PC-9 (cell line): ENCODE measurements at regions not wholly inside any gene's neighbourhood (a gene's known extent, or its start where the extent isn't known, plus 50 kb on each side); places are given as distances from the start of the nearest gene placed in this dataset.
A peak's percentile ranks its signal among the peaks of the same experiment; 100 is the strongest.

Source experiments
- BruUV-seq: library from RNA; stranded (reverse); fragments of 400-500 nt; replicated peaks from 2 replicates; lab custom pipeline; 2021; lab: Mats Ljungman, UMichigan
- CTCF ChIA-PET: fragments of 300-600 bp; sonication (Branson Sonifier 250); formaldehyde crosslinking; loops from one replicate; lab custom pipeline; 2022; ENCODE audit warnings: antibody characterized with exemption; lab: Charles Lee
- POLR2A ChIA-PET: fragments of 300-600 bp; sonication (Branson Sonifier 250); formaldehyde crosslinking; loops from one replicate; lab custom pipeline; 2022; ENCODE audit warnings: antibody characterized with exemption; ENCODE audit not compliant: unreplicated experiment; lab: Charles Lee
- DNase-seq, 2 experiments: peaks; one replicate each; pipeline versions ENCODE4 v3.0.0 to v3.0.0-alpha.2; 2015 to 2022; ENCODE audit warnings: mixed read lengths in 1 of 2
- H2AFZ ChIP-seq: fragments of 200-600 bp; sonication (generic); 2 replicates; pipeline ENCODE4 v1.8.1; 2017; ENCODE audit warnings: antibody characterized with exemption
- H3F3A ChIP-seq: fragments of 200-600 bp; sonication (generic); 2 replicates; pipeline ENCODE4 v1.8.1; 2017; ENCODE audit warnings: antibody characterized with exemption, mild to moderate bottlenecking, low read depth; ENCODE audit not compliant: insufficient read depth
- H3K27ac ChIP-seq: fragments of 200-600 bp; sonication (generic); 2 replicates; pipeline ENCODE4 v1.6.1; 2016; ENCODE audit warnings: mixed run types
- H3K27me3 ChIP-seq: fragments of 200-600 bp; sonication (generic); 2 replicates; pipeline ENCODE4 v1.6.1; 2016; ENCODE audit warnings: low read depth, mixed run types; ENCODE audit not compliant: insufficient read depth
- H3K36me3 ChIP-seq: fragments of 200-600 bp; sonication (generic); 2 replicates; pipeline ENCODE4 v1.6.1; 2016; ENCODE audit warnings: low read depth, mixed run types
- H3K4me1 ChIP-seq: fragments of 200-600 bp; sonication (generic); replicated peaks from 2 replicates; pipeline ENCODE4 v1.6.1; 2016; ENCODE audit warnings: mixed run types; ENCODE audit not compliant: insufficient read depth
- H3K4me2 ChIP-seq: fragments of 200-600 bp; sonication (generic); 2 replicates; pipeline ENCODE4 v1.6.1; 2017; ENCODE audit warnings: mixed run types
- H3K4me3 ChIP-seq: fragments of 200-600 bp; sonication (generic); 2 replicates; pipeline ENCODE4 v1.6.1; 2016; ENCODE audit warnings: mixed run types
- H3K79me2 ChIP-seq: fragments of 200-600 bp; sonication (generic); 2 replicates; pipeline ENCODE4 v1.6.1; 2017; ENCODE audit warnings: low read depth, mixed run types
- H3K9me2 ChIP-seq: fragments of 200-600 bp; sonication (generic); 2 replicates; pipeline ENCODE4 v1.8.1; 2017; ENCODE audit warnings: mild to moderate bottlenecking; ENCODE audit not compliant: insufficient read depth
- H3K9me3 ChIP-seq: fragments of 200-600 bp; sonication (generic); 2 replicates; pipeline ENCODE4 v1.8.1; 2016; ENCODE audit warnings: low read depth; ENCODE audit not compliant: insufficient read depth
- H4K20me1 ChIP-seq: fragments of 200-600 bp; sonication (generic); 2 replicates; pipeline ENCODE4 v1.8.1; 2017; ENCODE audit not compliant: insufficient read depth
- EZH2 ChIP-seq: fragments of 200-600 bp; sonication (generic); IDR thresholded peaks from 2 replicates; pipeline ENCODE4 v1.8.0; 2017; ENCODE audit warnings: antibody characterized with exemption, low read depth
- intact Hi-C: fragments of 100-400 bp; cut with micrococcal nuclease; formaldehyde crosslinking; loops from one replicate; pipeline ENCODE4 v1.10.0; 2022; ENCODE audit not compliant: unreplicated experiment
- TF ChIP-seq, protein P1 (sequence below): fragments of 200-600 bp; sonication (generic); conservative IDR thresholded peaks from 2 replicates; pipeline ENCODE4 v1.6.1; 2017; ENCODE audit warnings: mixed run types, antibody characterized with exemption, mild to moderate bottlenecking, moderate library complexity

DNA sequence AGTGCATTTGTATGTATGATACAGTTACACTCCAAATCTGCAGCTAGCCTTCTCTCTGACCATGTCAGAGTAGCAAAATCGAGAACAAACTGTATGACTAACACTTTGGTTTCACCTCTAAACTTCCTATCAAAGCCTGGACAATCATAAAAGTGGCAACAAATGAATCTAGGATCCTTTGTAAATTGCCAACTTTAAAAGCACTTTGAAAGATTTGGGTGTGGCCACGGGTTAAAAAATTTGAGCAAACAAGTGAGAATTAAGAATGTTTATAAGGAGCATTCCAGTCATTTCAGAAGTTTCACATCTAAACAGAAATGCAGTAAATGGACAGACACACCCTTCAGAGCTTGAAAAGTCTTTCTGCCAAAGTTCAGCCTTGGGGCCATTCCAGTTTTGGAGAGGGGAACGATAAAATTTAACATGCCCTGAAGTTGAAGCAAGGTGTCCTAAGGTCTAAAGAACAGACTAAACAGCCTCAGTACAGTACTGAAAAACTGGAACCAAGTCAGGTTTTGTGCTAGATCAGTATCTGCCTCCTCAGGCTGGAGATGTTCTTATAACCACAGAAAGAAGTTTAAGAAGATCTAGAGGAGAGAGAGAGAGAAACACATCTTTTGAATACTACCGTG lies 181.9 kb upstream of the BDNF start:
- ChIA-PET CTCF (no interaction called here), POLR2A (interaction anchor here (0.6 kb wide), 1 partner anchor 30 kb away, joined by 6 read pairs; no protein-coding TSS in a partner anchor)
- H4K20me1 ChIP-seq = no peaks in the 10 kb centered on the region
- no peaks in the 10 kb centered on the region for H3K9me2 ChIP-seq
- intact Hi-C loops = no loop called here
- BruUV-seq = no TSS peak
- peak overlapping the region; percentile 60 for H3K4me2 ChIP-seq
- H3K27me3 ChIP-seq = no peaks in the 10 kb centered on the region
- no peaks in the 10 kb centered on the region for H3K79me2 ChIP-seq
- peaks cover 22% of the 10 kb centered on the region for H3F3A ChIP-seq
- no peak overlapping the region for H3K4me3 ChIP-seq
- no peak overlapping the region for H2AFZ ChIP-seq
- no peaks in the 10 kb centered on the region for H3K9me3 ChIP-seq
- TF ChIP-seq EZH2 = no peak
- TF ChIP-seq, protein P1, sequence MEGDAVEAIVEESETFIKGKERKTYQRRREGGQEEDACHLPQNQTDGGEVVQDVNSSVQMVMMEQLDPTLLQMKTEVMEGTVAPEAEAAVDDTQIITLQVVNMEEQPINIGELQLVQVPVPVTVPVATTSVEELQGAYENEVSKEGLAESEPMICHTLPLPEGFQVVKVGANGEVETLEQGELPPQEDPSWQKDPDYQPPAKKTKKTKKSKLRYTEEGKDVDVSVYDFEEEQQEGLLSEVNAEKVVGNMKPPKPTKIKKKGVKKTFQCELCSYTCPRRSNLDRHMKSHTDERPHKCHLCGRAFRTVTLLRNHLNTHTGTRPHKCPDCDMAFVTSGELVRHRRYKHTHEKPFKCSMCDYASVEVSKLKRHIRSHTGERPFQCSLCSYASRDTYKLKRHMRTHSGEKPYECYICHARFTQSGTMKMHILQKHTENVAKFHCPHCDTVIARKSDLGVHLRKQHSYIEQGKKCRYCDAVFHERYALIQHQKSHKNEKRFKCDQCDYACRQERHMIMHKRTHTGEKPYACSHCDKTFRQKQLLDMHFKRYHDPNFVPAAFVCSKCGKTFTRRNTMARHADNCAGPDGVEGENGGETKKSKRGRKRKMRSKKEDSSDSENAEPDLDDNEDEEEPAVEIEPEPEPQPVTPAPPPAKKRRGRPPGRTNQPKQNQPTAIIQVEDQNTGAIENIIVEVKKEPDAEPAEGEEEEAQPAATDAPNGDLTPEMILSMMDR = no peak
- no peaks in the 10 kb centered on the region for H3K36me3 ChIP-seq
- H3K27ac ChIP-seq = peak overlapping the region; percentile 67
- DNase-seq = peak; percentile 11 to 85
- H3K4me1 ChIP-seq = peaks cover 32% of the 10 kb centered on the region

DNA sequence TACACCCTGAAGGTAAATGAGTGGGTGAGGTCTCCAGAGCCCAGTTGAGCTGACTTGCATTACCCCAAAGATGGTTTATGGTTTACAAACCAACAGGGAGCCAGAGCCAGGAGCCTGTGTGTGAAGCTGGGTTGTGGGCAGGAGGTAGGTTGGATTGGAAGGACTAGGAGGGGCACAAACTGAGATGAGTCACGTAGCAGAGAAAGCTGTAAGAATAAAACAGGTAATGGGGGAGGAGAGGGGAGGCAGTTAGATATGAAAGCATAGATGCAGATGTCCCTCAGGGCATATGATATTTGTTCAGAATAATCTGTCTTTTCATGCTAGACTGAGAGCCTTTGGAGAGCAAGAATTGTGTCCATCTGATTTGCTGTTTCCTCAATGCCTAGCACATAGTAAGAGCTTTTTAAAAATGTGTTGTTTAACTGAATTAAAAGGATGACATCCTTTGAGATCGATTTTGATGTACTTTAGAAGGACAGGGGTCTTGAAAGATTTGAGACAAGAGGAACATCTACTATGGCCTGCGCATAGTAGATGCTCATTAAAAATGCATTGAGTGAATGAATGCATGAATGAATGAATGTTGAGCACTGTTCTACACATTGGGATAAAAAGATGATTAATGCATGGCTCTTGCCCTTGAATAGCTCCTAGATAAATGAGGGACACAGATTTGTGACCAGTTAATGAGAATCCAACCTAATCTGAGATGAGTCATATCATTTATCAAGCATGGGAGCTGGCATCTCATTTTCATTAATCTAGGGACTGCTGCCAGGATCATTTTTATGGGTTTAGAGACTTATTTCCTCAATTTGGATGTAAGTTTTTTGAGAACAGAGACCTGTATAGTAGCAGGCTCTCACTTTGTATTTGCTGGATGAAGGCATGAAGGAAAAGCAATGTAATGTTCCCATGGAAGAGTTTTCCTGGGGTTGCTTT lies 175.8 kb upstream of the BDNF start:
- POLR2A ChIA-PET = no interaction called here
- Histone ChIP-seq H3K79me2 (no peaks in the 10 kb centered on the region), H2AFZ (no peak overlapping the region), H3K27ac (no peak overlapping the region), H3K36me3 (no peaks in the 10 kb centered on the region), H3K4me1 (peaks cover 9% of the 10 kb centered on the region), H3K27me3 (no peaks in the 10 kb centered on the region), H3K4me2 (no peak overlapping the region), H3K9me2 (no peaks in the 10 kb centered on the region), H4K20me1 (no peaks in the 10 kb centered on the region), H3K4me3 (no peak overlapping the region), H3F3A (peaks cover 8% of the 10 kb centered on the region; the same call in 1 of the 2 replicates), H3K9me3 (peaks cover 5% of the 10 kb centered on the region; the same call in 1 of the 2 replicates)
- BruUV-seq = no TSS peak
- no peak for DNase-seq
- intact Hi-C loops = no loop called here
- TF ChIP-seq EZH2 = no peak
- TF ChIP-seq, protein P1 = no peak
- CTCF ChIA-PET = no interaction called here

DNA sequence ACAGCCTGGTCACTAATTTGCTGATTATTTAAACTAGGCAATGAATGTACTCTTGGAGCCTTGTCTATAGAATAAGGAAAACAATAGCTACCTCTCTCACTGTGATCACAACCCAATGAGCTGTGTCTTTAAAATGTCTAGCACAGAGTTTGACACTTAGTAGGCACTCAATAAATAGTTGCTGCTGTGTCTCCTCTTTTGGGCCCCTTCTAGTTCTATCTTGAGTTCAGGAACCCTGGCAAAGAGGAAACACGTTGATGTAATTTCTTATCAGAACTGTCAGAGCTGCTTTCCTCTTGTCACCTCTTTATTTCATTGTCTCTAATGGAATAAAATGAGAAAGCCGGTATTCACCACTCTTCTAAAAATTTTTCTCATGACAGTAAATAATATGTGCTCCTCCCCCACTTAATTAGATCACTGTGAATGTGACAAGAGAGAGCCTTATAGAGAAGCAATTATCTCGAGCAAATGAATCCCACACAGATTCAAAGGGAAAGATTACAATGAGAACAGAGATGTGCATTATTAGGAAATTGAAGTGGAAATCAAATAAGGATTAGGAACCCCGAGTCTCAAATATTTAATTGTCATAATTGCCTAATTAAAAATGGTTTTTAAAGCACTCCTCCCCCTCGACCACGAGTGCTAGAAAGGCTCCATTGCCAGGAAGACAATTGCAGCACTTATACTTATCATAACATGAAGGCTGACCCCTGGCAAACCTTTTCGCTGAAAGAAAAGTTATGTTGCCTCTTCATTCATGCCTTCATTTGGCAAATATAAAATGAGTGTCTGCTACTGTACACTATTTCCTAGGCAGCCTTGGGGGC lies 175.0 kb upstream of the BDNF start:
- Histone ChIP-seq H3K9me3 (peaks cover 5% of the 10 kb centered on the region; the same call in 1 of the 2 replicates), H3F3A (no peaks in the 10 kb centered on the region), H4K20me1 (no peaks in the 10 kb centered on the region), H3K4me2 (no peak overlapping the region), H3K4me1 (no peaks in the 10 kb centered on the region), H3K27ac (no peak overlapping the region), H3K36me3 (no peaks in the 10 kb centered on the region), H3K4me3 (no peak overlapping the region), H2AFZ (no peak overlapping the region), H3K9me2 (no peaks in the 10 kb centered on the region), H3K79me2 (no peaks in the 10 kb centered on the region), H3K27me3 (no peaks in the 10 kb centered on the region)
- DNase-seq = no peak
- no TSS peak for BruUV-seq
- intact Hi-C loops = no loop called here
- ChIA-PET CTCF (no interaction called here), POLR2A (no interaction called here)
- no peak for TF ChIP-seq EZH2
- TF ChIP-seq, protein P1 = no peak
